GM21360 (cell line): ENCODE measurements at regions not wholly inside any gene's neighbourhood (a gene's known extent, or its start where the extent isn't known, plus 50 kb on each side); places are given as distances from the start of the nearest gene placed in this dataset.
"Not testable (repeated sequence)": the region's sequence is repeated elsewhere in the genome, so short reads cannot be mapped to it uniquely, and the experiment has no call there.

Source experiments
- ATAC-seq: cut with Tn5 transposase; IDR thresholded peaks from one replicate; pipeline ENCODE4 v1.9.1; 2021; ENCODE audit warnings: mild to moderate bottlenecking, moderate library complexity; ENCODE audit not compliant: unreplicated experiment

- no peak for ATAC-seq
Measured at GRCh38 chr14:43877351-43877960, 629.6 kb downstream of the FSCB start.

GRCh38 chr14:43872752-43873655 is 634.1 kb downstream of the FSCB start:
- ATAC-seq, result no peak

- ATAC-seq, result no peak
Measured at GRCh38 chr14:43872222-43872621, 634.9 kb downstream of the FSCB start.

- no peak for ATAC-seq
Measured at GRCh38 chr14:43858981-43859380, 648.1 kb downstream of the FSCB start.

- no peak for ATAC-seq
Measured at GRCh38 chr14:43855556-43855955, 651.5 kb downstream of the FSCB start.

- no peak for ATAC-seq
Measured at GRCh38 chr14:43853541-43853940, 653.5 kb downstream of the FSCB start.

- no peak for ATAC-seq
Measured at GRCh38 chr14:43803076-43803689, 703.9 kb downstream of the FSCB start.

GRCh38 chr14:43795600-43796228 is 711.4 kb downstream of the FSCB start:
- no peak for ATAC-seq

GRCh38 chr14:43793579-43793978 is 713.5 kb downstream of the FSCB start:
- ATAC-seq, result no peak

- ATAC-seq, result no peak
Measured at GRCh38 chr14:43792980-43793379, 714.1 kb downstream of the FSCB start.

GRCh38 chr14:43790681-43791080 is 716.4 kb downstream of the FSCB start:
- no peak for ATAC-seq

- ATAC-seq, result no peak
Measured at GRCh38 chr14:43789458-43789857, 717.6 kb downstream of the FSCB start.

GRCh38 chr14:43786066-43786762 is 720.9 kb downstream of the FSCB start:
- ATAC-seq, result no peak

- ATAC-seq, result not testable (repeated sequence)
Measured at GRCh38 chr14:43784432-43784831, 722.7 kb downstream of the FSCB start.

- ATAC-seq, result no peak
Measured at GRCh38 chr14:43778937-43779639, 728.0 kb downstream of the FSCB start.

GRCh38 chr14:43778570-43778936 is 728.5 kb downstream of the FSCB start:
- ATAC-seq, result no peak

- no peak for ATAC-seq
Measured at GRCh38 chr14:43765474-43765873, 741.6 kb downstream of the FSCB start.

GRCh38 chr14:43764433-43764832 is 742.6 kb downstream of the FSCB start:
- ATAC-seq, result no peak

GRCh38 chr14:43755707-43756106 is 751.4 kb downstream of the FSCB start:
- no peak for ATAC-seq

GRCh38 chr14:43754838-43755237 is 752.2 kb downstream of the FSCB start:
- no peak for ATAC-seq
